GM18909 (cell line): ENCODE measurements at regions not wholly inside any gene's neighbourhood (a gene's known extent, or its start where the extent isn't known, plus 50 kb on each side); places are given as distances from the start of the nearest gene placed in this dataset.
"Not testable (repeated sequence)": the region's sequence is repeated elsewhere in the genome, so short reads cannot be mapped to it uniquely, and the experiment has no call there.

Source experiments
- ATAC-seq: cut with Tn5 transposase; IDR thresholded peaks from one replicate; pipeline ENCODE4 v1.9.1; 2021; ENCODE audit warnings: mild to moderate bottlenecking; ENCODE audit not compliant: unreplicated experiment, poor library complexity

- ATAC-seq = no peak
Observed at GRCh38 chr10:56298941-56299340, 62.1 kb downstream of the ZWINT start.

DNA sequence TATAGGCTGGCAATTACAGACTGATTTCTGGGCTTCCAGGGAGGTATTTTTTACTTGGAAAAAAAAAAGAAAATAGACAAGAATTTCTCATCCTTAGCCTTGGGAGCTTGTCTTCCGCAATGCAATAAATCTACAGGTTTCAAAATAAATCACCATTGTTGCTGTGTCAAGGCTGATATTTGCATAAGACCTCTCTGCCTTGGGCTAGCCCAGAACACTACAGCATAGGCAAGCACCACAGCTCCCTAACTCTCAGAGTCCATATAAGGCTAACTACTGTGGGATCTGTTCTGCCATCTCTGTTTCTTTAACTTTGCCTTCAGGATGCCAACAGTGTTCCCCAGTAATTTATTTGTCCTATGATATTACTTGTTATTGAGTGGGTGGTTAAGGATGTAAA is 64.4 kb downstream of the ZWINT start:
- ATAC-seq = no peak

DNA sequence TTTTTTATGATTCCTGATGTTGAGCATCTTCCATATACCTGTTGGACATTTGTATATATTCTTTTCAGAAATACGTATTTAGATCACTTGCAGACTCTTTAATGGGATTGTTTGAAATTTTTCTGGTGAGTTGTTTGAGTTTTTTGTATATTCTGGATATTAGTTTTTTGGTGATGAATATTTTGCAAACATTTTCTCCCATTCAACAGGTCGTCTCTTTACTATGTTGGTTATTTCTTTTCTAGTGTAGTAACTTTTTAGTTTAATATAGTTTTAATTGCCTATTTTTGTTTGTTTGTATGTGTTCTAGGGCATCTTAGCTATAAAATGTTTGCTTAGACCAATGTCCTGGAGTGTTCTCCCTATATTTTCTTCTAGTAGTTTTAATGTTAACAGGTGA is 72.7 kb downstream of the ZWINT start:
- no peak for ATAC-seq

DNA sequence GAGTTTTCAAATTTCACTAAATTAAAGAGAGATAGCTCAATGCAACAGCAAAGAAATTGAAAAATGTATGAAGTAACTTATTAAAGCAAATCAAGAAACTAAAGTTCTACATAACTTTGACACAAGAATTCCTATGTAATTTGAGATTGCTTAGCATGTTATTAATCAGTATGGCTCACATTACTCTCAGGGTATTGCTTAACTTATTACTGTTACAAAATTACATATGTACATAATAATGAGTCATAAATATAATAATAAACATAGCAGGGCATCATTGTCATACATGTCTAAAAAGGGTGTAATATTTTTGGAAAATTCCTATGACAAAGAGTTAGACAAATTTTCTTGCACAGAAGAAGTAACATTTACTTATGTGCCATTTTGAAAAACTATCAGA is 75.0 kb downstream of the ZWINT start:
- no peak for ATAC-seq

DNA sequence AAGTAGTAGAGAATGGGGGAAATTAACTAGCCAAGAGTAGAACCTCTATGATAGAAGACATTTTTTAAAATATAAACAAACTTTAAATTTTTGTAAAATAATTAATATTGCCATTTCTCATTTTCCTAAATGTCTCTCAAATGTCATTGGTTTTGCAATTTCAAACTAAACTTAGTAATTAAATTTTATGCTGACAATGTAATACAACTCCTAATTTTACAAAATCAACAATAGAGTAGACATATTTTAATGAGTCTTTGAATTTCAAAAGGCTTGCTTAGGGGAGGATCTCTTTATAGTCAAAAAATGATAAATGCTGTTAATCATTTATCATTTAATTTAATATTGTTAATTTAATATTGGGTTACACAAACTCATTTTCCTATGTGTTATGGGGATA is 81.8 kb downstream of the ZWINT start:
- no peak for ATAC-seq

- no peak for ATAC-seq
Observed at GRCh38 chr10:56269181-56269580, 91.9 kb downstream of the ZWINT start.

- no peak for ATAC-seq
Observed at GRCh38 chr10:56266120-56266519, 94.9 kb downstream of the ZWINT start.

GRCh38 chr10:56258991-56259390 is 102.1 kb downstream of the ZWINT start:
- ATAC-seq = no peak

- ATAC-seq = no peak
Observed at GRCh38 chr10:56258378-56258777, 102.7 kb downstream of the ZWINT start.

- no peak for ATAC-seq
Observed at GRCh38 chr10:56255298-56255697, 105.8 kb downstream of the ZWINT start.

DNA sequence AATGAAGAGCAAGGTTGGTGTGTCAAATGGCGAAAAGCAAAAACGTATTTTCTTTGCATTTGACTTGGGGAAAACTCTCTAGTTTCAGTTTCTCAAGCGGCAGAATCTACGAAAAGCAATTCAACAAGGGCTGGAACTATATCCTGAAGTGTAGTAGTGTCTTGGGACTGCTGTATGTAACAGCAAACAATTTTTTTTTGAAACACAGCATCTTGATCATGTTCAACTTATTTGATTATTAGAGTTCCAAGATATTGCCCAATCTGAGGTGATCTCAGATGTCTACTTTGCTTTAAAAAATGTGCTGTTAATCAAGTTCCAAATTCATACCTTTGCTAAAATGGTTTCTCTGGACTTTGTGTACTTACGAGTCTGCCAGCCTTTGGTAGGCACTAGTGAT is 120.6 kb downstream of the ZWINT start:
- ATAC-seq = no peak

- ATAC-seq = no peak
Observed at GRCh38 chr10:56231436-56231835, 129.6 kb downstream of the ZWINT start.

DNA sequence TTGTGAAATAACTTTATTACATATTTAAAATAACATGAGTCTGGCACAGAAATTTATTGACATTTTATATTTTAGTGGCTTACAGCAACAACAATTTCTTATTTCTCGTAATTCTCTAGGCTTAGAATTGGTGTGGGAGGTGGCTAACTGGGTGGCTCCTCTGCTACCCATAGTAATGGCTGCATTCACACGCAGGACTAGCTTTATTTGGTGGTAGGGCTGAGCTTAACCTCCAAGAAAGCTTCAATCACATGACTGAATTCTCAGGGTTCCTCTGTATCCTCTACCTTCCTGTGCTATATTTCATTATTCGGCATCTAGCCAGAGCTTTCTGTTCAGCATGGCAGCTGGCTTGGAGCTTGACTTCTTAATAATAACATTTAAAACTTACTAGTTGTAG is 138.8 kb downstream of the ZWINT start:
- no peak for ATAC-seq

DNA sequence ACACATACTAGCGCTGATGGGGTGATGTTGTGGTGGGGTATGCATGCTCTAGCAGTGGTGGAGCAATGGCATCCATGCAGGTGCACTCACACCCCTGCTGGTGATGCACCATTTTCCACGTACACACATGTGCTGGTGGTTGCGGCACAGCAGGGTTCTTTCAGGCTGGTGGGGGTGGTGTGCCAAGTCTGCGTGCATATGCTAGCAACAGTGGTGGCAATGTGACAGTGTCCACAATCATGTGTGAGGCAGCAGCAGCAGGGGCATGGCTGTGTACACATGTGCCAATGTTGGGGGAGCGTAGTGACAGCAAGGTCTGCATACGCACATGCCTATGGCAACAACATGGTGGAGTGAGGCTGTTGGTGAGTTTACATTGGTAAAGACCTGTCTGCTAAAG is 148.1 kb downstream of the ZWINT start:
- no peak for ATAC-seq

- ATAC-seq = no peak
Observed at GRCh38 chr10:56181607-56182006, 179.5 kb downstream of the ZWINT start.

DNA sequence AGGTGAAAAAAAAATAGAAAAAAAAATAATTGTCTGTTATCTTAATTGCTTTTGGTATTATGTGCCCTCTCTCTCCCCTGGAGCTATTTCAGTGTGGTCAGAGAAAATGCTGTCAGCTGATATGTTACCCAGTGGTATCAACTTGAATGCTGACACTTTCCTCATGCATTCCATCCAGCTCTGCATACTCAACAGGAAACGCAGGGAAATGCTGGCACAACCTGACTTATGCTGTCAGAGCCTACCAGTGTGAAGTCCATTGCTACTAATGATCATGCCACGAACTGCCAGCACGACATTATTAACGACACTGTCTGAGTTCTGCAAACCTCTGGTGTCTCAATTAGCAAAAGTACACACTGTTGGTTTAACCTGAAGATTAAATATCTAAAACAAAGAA is 182.8 kb downstream of the ZWINT start:
- no peak for ATAC-seq

- not testable (repeated sequence) for ATAC-seq
Observed at GRCh38 chr10:56155091-56155513, 206.0 kb downstream of the ZWINT start.

- ATAC-seq = no peak
Observed at GRCh38 chr10:56146806-56147205, 214.3 kb downstream of the ZWINT start.

- ATAC-seq = peak; percentile 75
Observed at GRCh38 chr10:56142092-56142728, 218.8 kb downstream of the ZWINT start.

DNA sequence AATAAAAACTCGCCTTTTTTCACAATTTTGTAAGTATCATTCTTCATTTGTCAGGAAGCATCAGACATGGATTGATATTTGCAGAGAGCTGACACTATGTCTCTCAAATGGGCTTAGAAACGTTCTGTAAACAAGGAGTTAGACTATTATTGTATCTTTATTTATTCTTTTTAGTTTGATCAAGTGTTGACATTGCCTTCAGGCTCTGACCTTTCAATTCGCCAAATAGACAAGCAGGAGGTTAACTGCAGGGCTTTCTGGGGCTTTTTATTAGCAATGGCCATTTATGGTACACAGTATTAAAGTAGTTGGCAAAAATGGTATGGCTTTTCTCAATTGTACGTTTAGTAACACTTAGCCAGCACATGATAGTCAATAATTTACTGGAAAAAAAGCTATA is 221.7 kb downstream of the ZWINT start:
- ATAC-seq = no peak

DNA sequence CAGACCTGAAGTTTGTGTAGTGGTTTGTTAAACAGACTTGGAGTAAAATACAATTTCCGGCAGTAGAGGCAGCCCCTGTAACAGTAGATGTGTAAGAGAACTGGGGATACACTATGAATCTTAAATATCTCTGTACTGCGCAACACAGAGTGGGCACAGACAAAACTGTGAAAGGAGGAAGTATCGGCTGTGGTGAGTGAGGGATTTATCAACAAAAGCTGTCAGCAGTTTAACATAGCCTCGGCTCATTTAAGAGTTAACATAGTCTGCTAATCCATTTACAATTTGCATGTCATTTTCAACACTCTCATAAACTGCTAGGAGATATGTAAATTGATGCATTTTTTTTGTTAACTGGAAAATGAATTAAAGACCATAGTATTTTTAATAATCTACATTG is 225.2 kb downstream of the ZWINT start:
- no peak for ATAC-seq

DNA sequence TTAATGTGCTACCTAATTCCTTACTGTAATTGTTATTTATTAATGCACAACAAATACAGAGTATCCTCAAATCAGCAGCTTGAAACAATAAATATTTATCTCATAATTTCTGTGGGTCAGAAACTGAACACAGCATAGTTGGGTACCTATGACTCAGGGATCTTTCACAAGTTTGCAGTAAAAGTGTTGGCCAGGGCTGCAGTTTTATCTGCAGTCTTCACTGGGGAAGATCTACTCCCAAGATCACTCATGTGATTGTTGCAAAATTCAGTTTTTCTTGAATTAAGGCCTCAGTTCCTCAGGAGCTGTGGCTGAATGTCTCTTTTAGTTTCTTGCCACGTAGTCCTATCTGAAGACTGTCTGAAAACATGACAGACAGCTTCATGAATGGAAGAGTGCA is 237.8 kb downstream of the ZWINT start:
- no peak for ATAC-seq

DNA sequence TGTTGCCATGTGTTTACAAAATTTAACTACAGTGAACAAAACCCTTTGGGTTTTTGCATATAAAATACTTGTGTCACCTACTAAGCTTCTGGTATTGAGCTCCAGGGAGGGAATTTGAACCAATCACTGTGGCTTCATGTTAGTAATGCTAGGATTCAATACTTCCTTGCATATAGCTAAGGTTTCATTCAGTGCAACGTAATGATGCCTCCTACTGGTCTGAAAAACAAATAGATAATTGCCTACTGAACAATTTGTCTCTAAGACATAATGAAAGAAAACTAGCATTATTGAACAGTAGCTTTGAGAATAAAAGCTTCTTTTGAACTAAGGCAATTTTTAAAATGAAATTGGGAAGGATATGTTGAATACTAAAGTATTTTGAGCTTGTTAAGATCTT is 244.4 kb downstream of the ZWINT start:
- no peak for ATAC-seq
